PC-3 (cell line): ENCODE measurements at regions not wholly inside any gene's neighbourhood (a gene's known extent, or its start where the extent isn't known, plus 50 kb on each side); places are given as distances from the start of the nearest gene placed in this dataset.

Experiments used
- ATAC-seq: fragments of 200-7000 bp; cut with Tn5 transposase; 2 replicates; pipeline ENCODE4 v1.9.1; 2020; ENCODE audit warnings: mild to moderate bottlenecking, moderate library complexity
- BruUV-seq: library from RNA; stranded (reverse); fragments of 400-500 nt; replicated peaks from 2 replicates; lab custom pipeline; 2021; lab: Mats Ljungman, UMichigan
- CTCF ChIA-PET: fragments of 300-600 bp; sonication (Branson Sonifier 250); formaldehyde crosslinking; loops from one replicate; lab custom pipeline; 2022; ENCODE audit warnings: antibody characterized with exemption; lab: Charles Lee
- POLR2A ChIA-PET: fragments of 300-600 bp; sonication (Branson Sonifier 250); formaldehyde crosslinking; loops from one replicate; lab custom pipeline; 2022; ENCODE audit warnings: antibody characterized with exemption; ENCODE audit not compliant: unreplicated experiment; lab: Charles Lee
- DNase-seq: peaks from one replicate; pipeline ENCODE4 v3.0.0-alpha.2; 2015
- H2AFZ ChIP-seq: fragments of 300-600 bp; sonication (generic); 2 replicates; pipeline ENCODE4 v1.6.0; 2016; ENCODE audit warnings: antibody characterized with exemption, low read length
- H3F3A ChIP-seq: fragments of 300-600 bp; sonication (generic); one replicate; pipeline ENCODE4 v1.6.0; 2017; ENCODE audit warnings: antibody characterized with exemption, low read length, control low read depth, mild to moderate bottlenecking; ENCODE audit not compliant: unreplicated experiment
- H3K27ac ChIP-seq: fragments of 300-600 bp; sonication (generic); 2 replicates; pipeline ENCODE4 v1.5.1; 2016; ENCODE audit warnings: mild to moderate bottlenecking, low read length
- H3K27me3 ChIP-seq: fragments of 300-600 bp; sonication (generic); 2 replicates; pipeline ENCODE4 v1.6.1; 2016; ENCODE audit warnings: low read length, mixed read lengths
- H3K36me3 ChIP-seq: fragments of 300-600 bp; sonication (generic); 2 replicates; pipeline ENCODE4 v1.6.1; 2016; ENCODE audit warnings: low read depth, mixed run types, low read length, mixed read lengths
- H3K4me1 ChIP-seq: fragments of 300-600 bp; sonication (generic); 2 replicates; pipeline ENCODE4 v1.5.1; 2016; ENCODE audit warnings: low read length; ENCODE audit not compliant: insufficient read depth
- H3K4me2 ChIP-seq: fragments of 300-600 bp; sonication (generic); 2 replicates; pipeline ENCODE4 v1.6.0; 2016; ENCODE audit warnings: low read length
- H3K4me3 ChIP-seq: fragments of 300-600 bp; sonication (generic); 2 replicates; pipeline ENCODE4 v1.5.1; 2016; ENCODE audit warnings: mild to moderate bottlenecking, low read length, mixed read lengths
- H3K79me2 ChIP-seq: fragments of 300-600 bp; sonication (generic); 2 replicates; pipeline ENCODE4 v1.6.1; 2017; ENCODE audit warnings: low read length, mixed read lengths
- H3K9ac ChIP-seq: fragments of 300-600 bp; sonication (generic); 2 replicates; pipeline ENCODE4 v1.6.0; 2016; ENCODE audit warnings: mild to moderate bottlenecking, low read length
- H3K9me2 ChIP-seq: fragments of 300-600 bp; sonication (generic); replicated peaks from 2 replicates; pipeline ENCODE4 v1.6.1; 2016; ENCODE audit warnings: mixed run types, low read length, mixed read lengths
- H3K9me3 ChIP-seq: fragments of 300-600 bp; sonication (generic); 2 replicates; pipeline ENCODE4 v1.6.1; 2016; ENCODE audit warnings: low read length, mixed read lengths
- H4K20me1 ChIP-seq: fragments of 300-600 bp; sonication (generic); 2 replicates; pipeline ENCODE4 v1.6.1; 2016; ENCODE audit warnings: low read length, mixed read lengths
- CTCF ChIP-seq: fragments of 300-600 bp; sonication (generic); conservative IDR thresholded peaks from 2 replicates; pipeline ENCODE4 v1.5.1; 2017; ENCODE audit warnings: antibody characterized with exemption, low read depth, mild to moderate bottlenecking, low read length
- EZH2 ChIP-seq: fragments of 300-600 bp; sonication (generic); IDR thresholded peaks from one replicate; pipeline ENCODE4 v1.6.1; 2017; ENCODE audit warnings: antibody characterized with exemption, mild to moderate bottlenecking, low read length; ENCODE audit not compliant: unreplicated experiment
- EZH2phosphoT487 ChIP-seq: fragments of 300-600 bp; sonication (generic); IDR thresholded peaks from 2 replicates; pipeline ENCODE4 v1.6.1; 2018; ENCODE audit warnings: mild to moderate bottlenecking, antibody characterized with exemption, low read length, borderline replicate concordance
- intact Hi-C: fragments of 100-400 bp; cut with micrococcal nuclease; formaldehyde crosslinking; loops from 2 replicates; pipeline ENCODE4 v1.9.0; 2023

- intact Hi-C loops: no loop called here
- TF ChIP-seq EZH2 (no peak), CTCF (no peak)
- no peaks in the 10 kb centered on the region for H3K4me1 ChIP-seq
- H3K79me2 ChIP-seq: no peaks in the 10 kb centered on the region
- no peaks in the 10 kb centered on the region for H3K9me3 ChIP-seq
- H3K4me3 ChIP-seq: no peak overlapping the region
- no peak for DNase-seq
- no peaks in the 10 kb centered on the region for H3K36me3 ChIP-seq
- peaks cover 7% of the 10 kb centered on the region; the same call in 1 of the 2 replicates for H3K27me3 ChIP-seq
- no peaks in the 10 kb centered on the region for H3F3A ChIP-seq
- no peaks in the 10 kb centered on the region for H4K20me1 ChIP-seq
- ChIA-PET CTCF (no interaction called here), POLR2A (no interaction called here)
- BruUV-seq: no TSS peak
- no peak for ATAC-seq
- H3K4me2 ChIP-seq: no peak overlapping the region
- H3K9ac ChIP-seq: no peak overlapping the region
- no peaks in the 10 kb centered on the region for H3K9me2 ChIP-seq
- no peak overlapping the region for H3K27ac ChIP-seq
- no peak overlapping the region for H2AFZ ChIP-seq
These were observed 78.6 kb upstream of the CNR1 start for GRCh38 chr6:88244721-88245120.

GRCh38 chr6:88238901-88239300 lies 72.8 kb upstream of the CNR1 start:
- ChIA-PET POLR2A (no interaction called here), CTCF (no interaction called here)
- H3K36me3 ChIP-seq: no peaks in the 10 kb centered on the region
- H3K79me2 ChIP-seq: no peaks in the 10 kb centered on the region
- H3K27ac ChIP-seq: no peak overlapping the region
- no peak overlapping the region for H2AFZ ChIP-seq
- DNase-seq (no peak), ATAC-seq (no peak)
- no peaks in the 10 kb centered on the region for H3K4me1 ChIP-seq
- intact Hi-C loops: no loop called here
- H3K9me2 ChIP-seq: no peaks in the 10 kb centered on the region
- H3F3A ChIP-seq: no peaks in the 10 kb centered on the region
- no TSS peak for BruUV-seq
- no peak for TF ChIP-seq EZH2
- no peak for TF ChIP-seq EZH2phosphoT487
- no peak for TF ChIP-seq CTCF
- H3K9ac ChIP-seq: no peak overlapping the region
- H3K9me3 ChIP-seq: no peaks in the 10 kb centered on the region
- no peak overlapping the region for H3K4me2 ChIP-seq
- no peaks in the 10 kb centered on the region for H3K27me3 ChIP-seq
- no peaks in the 10 kb centered on the region for H4K20me1 ChIP-seq
- H3K4me3 ChIP-seq: no peak overlapping the region

GRCh38 chr6:88238065-88238464 lies 71.9 kb upstream of the CNR1 start:
- Histone ChIP-seq H3K79me2 (no peaks in the 10 kb centered on the region), H3K4me1 (no peaks in the 10 kb centered on the region), H3K27me3 (no peaks in the 10 kb centered on the region), H3F3A (no peaks in the 10 kb centered on the region), H3K36me3 (no peaks in the 10 kb centered on the region), H2AFZ (no peak overlapping the region), H3K9ac (no peak overlapping the region), H3K9me3 (no peaks in the 10 kb centered on the region), H3K27ac (no peak overlapping the region), H3K4me3 (no peak overlapping the region), H4K20me1 (no peaks in the 10 kb centered on the region), H3K4me2 (no peak overlapping the region), H3K9me2 (no peaks in the 10 kb centered on the region)
- ChIA-PET POLR2A (no interaction called here), CTCF (no interaction called here)
- TF ChIP-seq CTCF (peak; percentile 46), EZH2phosphoT487 (no peak)
- ATAC-seq: no peak
- intact Hi-C loops: no loop called here
- peak; percentile 19 for DNase-seq
- no TSS peak for BruUV-seq
